Mammary epithelial cell (primary cell): ENCODE measurements at regions not wholly inside any gene's neighbourhood (a gene's known extent, or its start where the extent isn't known, plus 50 kb on each side); places are given as distances from the start of the nearest gene placed in this dataset.
A peak's percentile ranks its signal among the peaks of the same experiment; 100 is the strongest.

Source experiments
- CTCF ChIP-seq, 2 donors: IDR thresholded peaks in 1 of 2; conservative IDR thresholded peaks in 1 of 2; 2 replicates each; pipeline ENCODE4 v1.5.1; 2011 to 2012; ENCODE audit warnings: inconsistent platforms in 2 of 2, low read length in 2 of 2, mild to moderate bottlenecking in 2 of 2, control low read depth in 1 of 2, low read depth in 1 of 2; ENCODE audit not compliant: insufficient read depth in 1 of 2; ENCODE audit errors: extremely low read depth in 1 of 2
- EZH2 ChIP-seq: IDR thresholded peaks from 2 replicates; pipeline ENCODE4 v1.6.1; 2012; ENCODE audit warnings: low read length, inconsistent platforms, borderline replicate concordance

GRCh38 chr6:17001188-17001587 lies 100.7 kb upstream of the STMND1 start:
- TF ChIP-seq CTCF (conservative IDR thresholded peaks at IDR 0.05 in 1 of 2, IDR thresholded peaks at IDR 0.05 in 1 of 2; ENCODE audit: extremely low read depth in 1 of 2, insufficient read depth in 1 of 2, low read depth in 1 of 2, low read length in 2 of 2): peak in 1 of 2 donors; percentile 19
- no peak for TF ChIP-seq EZH2
